Hematopoietic multipotent progenitor cell treated with erythropoietin and hydrocortisone succinate and interleukin-3 and kit ligand, for 4 days (in vitro differentiated cells): ENCODE measurements at regions not wholly inside any gene's neighbourhood (a gene's known extent, or its start where the extent isn't known, plus 50 kb on each side); places are given as distances from the start of the nearest gene placed in this dataset.

Experiments
- DNase-seq: peaks from one replicate; pipeline ENCODE4 v3.0.0-alpha.2; 2015

DNA sequence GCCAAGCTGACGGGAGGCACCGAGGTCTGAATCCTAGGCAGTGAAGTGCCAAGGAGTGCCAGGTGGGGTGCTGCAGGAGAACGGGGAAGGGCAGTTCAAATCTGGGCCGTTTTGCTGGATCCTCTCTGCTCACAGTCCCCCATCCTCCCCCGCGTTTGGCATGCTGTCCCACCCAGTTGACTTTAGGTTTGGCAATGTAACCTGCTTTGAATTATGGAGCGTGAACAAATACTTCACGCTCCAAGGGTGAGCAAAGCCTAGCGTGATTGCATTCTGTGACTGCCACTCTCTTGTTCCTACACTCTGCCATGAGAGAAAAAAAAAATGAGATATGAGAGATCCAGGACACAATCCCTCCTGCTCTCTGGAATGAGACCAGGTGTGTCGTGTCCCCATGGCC lies 381.9 kb downstream of the ZNF516 start:
- DNase-seq: no peak

DNA sequence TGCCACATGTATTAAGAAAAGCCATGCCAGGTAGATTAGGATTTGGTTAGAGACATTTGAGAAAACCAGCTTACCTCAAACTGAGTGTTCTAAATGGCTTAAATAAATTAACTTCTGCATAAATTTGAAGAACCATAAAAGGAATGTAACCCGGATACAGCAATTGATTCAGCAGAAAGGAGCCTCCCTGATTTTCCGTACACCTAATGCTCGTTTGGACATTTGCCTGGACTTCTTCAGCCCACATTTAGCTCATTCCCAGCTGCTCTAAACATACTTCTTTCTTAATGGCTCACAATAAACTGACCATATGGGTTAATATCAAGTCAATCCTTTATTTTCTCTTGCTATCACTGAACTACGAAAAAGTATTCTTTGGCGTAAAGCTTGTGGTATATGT lies 392.4 kb downstream of the ZNF516 start:
- no peak for DNase-seq

DNA sequence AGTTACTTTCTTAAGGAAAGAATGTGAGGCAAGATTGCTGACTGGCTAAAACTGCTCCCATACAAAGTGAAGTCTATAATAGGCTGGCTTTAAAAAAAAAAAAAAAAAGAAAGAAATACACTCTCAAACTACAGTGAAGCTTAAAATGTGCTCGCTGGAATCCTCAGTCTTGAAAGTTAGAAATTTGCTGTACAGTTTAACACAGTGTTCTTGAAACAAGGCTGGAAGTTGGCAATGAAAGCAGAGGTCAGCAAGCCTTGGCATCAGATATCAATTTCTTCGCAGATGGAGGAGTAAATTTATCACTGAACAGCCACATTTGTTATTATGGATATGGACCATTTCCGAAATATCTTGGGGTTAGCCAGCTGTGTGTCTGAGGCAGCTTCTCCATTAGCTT lies 392.9 kb downstream of the ZNF516 start:
- DNase-seq: no peak

- no peak for DNase-seq
Measured at GRCh38 chr18:76099931-76100457, 395.0 kb downstream of the ZNF516 start.

DNA sequence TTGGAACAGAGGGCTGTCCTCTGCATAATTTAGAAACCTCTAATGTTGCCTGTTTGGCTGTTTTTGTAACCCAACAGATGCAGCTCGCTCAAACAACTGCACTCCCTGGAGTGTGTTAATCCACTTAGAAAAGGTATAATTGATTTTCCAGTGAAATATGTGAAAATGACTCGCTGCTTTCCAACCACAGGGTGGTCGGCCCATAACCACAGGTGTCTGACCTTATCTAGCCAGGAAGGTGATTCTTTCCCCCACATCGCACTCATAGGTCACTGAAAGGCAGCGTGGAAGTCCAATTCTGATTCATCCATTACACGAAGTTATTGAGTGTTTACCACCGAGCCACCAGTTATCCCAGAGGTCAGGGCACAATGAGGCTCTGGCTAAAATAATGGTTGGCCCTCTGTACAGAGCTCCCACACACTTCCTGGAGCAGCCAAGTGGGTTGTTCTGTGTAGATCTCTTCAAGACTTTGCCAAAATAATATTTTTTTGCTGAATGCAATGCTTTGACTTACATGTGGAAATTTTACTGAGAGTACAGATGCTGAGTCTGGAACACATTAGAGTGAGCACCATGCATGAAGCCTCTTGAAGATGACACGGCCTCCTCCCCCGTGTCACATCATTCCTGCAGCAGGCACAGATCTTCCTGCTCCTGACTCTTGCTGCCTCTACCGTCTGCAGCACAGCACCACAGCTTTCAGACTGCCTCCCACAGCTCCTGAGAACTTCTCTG lies 396.2 kb downstream of the ZNF516 start:
- no peak for DNase-seq

DNA sequence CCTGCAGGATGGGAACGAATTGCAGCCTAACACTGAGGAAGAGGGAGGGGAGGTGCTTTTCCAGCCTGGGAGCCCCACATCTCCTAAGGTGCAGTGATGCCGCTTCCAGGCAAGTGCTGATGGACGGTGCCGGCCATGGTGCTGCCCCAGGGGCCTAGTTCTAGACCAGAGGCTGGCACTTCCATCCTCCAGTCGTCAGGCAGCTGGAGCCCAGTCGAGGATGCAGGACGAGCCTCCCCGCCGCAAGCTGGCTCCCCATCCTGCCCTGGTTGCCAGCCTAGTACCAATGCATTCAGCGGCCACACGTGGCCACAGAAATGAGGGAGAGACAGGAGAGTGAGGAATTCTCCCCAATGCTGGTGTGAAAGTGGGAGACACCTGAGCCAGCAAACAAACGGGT lies 413.5 kb downstream of the ZNF516 start:
- DNase-seq: no peak

DNA sequence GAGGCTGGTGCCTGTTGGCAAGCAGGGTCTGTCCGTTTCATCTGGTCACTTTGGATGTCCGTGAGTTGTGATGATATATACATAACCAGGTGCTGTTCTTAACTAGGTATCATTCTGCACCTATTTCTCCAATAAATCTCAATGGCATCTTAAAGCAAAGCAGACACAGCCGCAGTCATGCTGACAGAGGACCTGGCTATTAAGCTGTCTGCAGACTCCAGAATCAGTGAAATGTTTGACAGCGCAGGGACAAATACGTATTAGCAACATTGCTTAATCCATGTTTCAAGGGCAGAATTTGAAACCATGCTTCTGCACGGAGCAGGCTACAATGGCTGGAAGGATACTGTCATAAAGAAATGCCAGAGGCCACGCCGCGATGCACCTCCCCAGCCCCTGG lies 414.6 kb downstream of the ZNF516 start:
- no peak for DNase-seq

DNA sequence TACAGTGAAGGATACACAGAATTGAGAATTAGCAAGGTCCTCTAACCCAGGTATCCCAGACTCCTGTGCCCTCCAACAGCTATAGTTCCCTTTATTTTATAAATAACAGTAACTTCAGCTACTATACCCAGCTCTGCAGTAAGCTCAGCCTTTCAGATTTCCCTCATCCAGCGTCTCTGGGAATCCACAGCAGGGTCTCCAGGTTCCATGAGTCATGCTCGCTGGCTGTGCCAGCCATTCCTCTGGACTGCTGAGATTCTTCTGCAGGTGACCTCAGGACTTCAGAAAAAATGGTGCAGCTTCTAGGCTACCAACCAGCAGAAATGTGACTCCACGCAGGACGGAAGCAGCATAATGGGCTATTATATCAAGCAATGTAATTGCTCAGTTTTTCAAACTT lies 419.3 kb downstream of the ZNF516 start:
- no peak for DNase-seq

- no peak for DNase-seq
Measured at GRCh38 chr18:76064998-76065397, 430.0 kb downstream of the ZNF516 start.

- no peak for DNase-seq
Measured at GRCh38 chr18:76058146-76058545, 436.9 kb downstream of the ZNF516 start.

- DNase-seq: no peak
Measured at GRCh38 chr18:76057386-76057785, 437.7 kb downstream of the ZNF516 start.

GRCh38 chr18:76056471-76057110 lies 438.5 kb downstream of the ZNF516 start:
- DNase-seq: no peak

- no peak for DNase-seq
Measured at GRCh38 chr18:76055578-76055977, 439.5 kb downstream of the ZNF516 start.

DNA sequence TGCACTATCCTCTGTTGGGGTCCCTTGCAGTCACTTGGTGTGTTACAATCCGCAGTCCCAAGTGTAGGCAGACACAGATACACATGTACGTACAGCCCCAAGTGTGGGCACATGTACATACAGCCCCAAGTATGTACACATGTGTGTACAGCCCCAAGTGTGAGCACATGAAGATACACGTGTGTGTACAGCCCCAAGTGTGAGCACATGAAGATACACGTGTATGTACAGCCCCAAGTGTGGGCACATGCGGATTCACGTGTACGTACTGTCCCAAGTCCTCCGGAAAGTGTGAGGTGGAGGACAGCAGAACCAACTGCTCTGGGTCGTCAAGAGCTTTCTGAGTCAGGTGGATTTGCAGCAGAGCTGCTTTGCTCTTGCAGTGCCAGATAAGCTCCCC lies 440.0 kb downstream of the ZNF516 start:
- no peak for DNase-seq

- no peak for DNase-seq
Measured at GRCh38 chr18:76054156-76054555, 440.9 kb downstream of the ZNF516 start.

- no peak for DNase-seq
Measured at GRCh38 chr18:76053551-76053950, 441.5 kb downstream of the ZNF516 start.

GRCh38 chr18:76052227-76052595 lies 442.8 kb downstream of the ZNF516 start:
- no peak for DNase-seq

GRCh38 chr18:76051396-76052226 lies 443.4 kb downstream of the ZNF516 start:
- no peak for DNase-seq

DNA sequence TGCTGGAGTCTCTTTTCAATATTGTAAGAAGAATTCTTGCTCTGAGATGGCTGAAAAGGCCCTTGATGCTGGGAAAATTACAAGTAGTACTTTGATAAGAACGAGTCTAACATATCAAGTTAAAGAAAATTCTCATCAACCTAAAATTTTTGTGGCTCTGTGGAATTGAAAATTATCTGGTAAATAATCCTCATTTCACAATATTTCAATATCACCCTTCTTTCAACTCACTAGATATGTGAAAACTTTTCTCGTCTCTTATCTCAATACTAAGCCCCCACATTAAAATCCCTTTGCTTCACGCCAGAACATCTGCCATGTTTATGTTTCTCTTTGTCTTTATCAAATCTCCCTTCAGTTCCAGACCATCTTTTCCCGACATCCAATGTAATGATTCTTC lies 448.8 kb downstream of the ZNF516 start:
- DNase-seq: no peak

GRCh38 chr18:76042511-76042910 lies 452.5 kb downstream of the ZNF516 start:
- no peak for DNase-seq

DNA sequence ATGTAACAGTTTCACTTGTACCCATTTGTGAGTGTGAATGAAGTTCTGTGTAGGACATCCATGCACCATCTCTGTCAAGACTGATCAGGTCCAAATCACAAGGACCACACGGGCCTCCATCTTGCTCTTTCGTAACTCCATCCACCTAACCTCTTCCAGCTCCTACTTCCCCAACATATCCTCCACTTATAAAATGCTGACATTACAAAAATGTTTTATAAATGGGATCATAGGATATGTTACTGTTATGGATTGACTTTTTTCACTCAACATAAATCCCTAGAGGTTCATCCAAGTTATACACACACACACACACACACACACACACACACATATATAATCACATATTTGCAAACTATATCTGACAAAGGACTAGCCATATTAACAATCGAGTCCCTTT lies 476.8 kb downstream of the ZNF516 start:
- no peak for DNase-seq

DNA sequence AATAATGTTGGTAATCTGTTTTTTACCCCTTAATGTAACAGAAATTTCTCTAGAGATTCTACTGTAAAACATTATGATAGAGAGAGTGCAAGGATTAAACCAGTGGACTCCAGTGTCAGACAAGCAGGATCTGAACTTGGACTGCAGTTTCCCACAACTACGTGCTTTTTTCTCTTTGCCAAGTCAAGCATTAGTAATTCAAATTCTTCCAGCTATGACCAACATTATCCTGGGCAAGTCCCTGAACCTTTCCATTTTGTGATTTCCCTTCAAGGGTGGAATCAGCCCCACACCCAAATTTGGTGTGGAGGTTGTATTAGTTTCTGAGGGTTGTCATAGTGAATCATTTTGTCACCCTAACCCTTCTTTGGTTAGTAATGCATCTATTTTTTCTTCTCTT lies 482.0 kb downstream of the ZNF516 start:
- no peak for DNase-seq

DNA sequence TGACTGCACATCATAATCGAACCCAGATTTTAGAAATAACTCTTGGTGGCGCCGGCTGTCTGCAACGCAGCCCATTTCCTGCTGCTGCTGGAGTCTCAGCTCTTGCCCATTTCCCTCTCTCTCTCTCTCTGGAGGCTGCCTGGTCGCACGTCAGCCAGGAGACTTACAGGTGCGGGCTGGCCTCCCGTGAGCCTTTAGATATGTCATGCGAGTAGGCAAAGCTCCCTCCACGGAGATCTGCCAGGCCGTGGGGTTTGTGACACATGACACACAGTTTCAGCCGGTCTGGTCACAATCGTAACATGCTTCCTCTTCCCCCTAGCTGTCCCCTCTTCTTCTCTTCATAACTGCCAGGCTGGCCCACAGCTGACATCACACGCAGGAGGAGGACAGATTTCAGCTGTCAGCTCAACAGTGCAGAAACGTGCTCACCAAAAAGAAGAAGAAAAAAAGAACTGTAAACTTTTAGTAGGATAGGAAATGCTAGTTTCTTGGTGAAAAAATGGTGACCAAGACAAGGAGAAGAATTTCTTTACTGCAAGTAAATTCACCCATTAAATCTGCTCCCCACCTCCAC lies 489.3 kb downstream of the ZNF516 start:
- no peak for DNase-seq
